SK-N-SH treated with all-trans-retinoic acid at 6 μM for 48 hours (cell line): ENCODE measurements at regions not wholly inside any gene's neighbourhood (a gene's known extent, or its start where the extent isn't known, plus 50 kb on each side); places are given as distances from the start of the nearest gene placed in this dataset.

Experiments used
- ATAC-seq: fragments of 200-7000 bp; cut with Tn5 transposase; 3 replicates; pipeline ENCODE4 v1.9.1; 2020; ENCODE audit warnings: mild to moderate bottlenecking, moderate library complexity
- BACH2 ChIP-seq: fragments of 250-450 bp; sonication (Bioruptor Pico); IDR thresholded peaks from 2 replicates; pipeline ENCODE4 v1.9.0; 2021; ENCODE audit warnings: mild to moderate bottlenecking, borderline replicate concordance
- GLIS3 ChIP-seq: fragments of 250-450 bp; sonication (Bioruptor Pico); IDR thresholded peaks from 2 replicates; pipeline ENCODE4 v1.5.0; 2020; ENCODE audit warnings: mild to moderate bottlenecking, moderate library complexity
- PATZ1 ChIP-seq: fragments of 250-450 bp; sonication (Bioruptor Pico); IDR thresholded peaks from 2 replicates; pipeline ENCODE4 v1.8.0; 2020; ENCODE audit warnings: mild to moderate bottlenecking, moderate library complexity, borderline replicate concordance
- PPARA ChIP-seq: fragments of 250-450 bp; sonication (Bioruptor Pico); IDR thresholded peaks from 2 replicates; pipeline ENCODE4 v1.5.0; 2020; ENCODE audit warnings: mild to moderate bottlenecking, borderline replicate concordance
- SNAI2 ChIP-seq: fragments of 250-450 bp; sonication (Bioruptor Pico); IDR thresholded peaks from 2 replicates; pipeline ENCODE4 v1.5.0; 2020; ENCODE audit warnings: mild to moderate bottlenecking, moderate library complexity
- ZNF70 ChIP-seq: fragments of 450-650 bp; formaldehyde crosslinking; IDR thresholded peaks from 2 replicates; pipeline ENCODE4 v1.5.0; 2020; ENCODE audit warnings: mild to moderate bottlenecking, moderate library complexity
- ZNF8 ChIP-seq: fragments of 450-650 bp; formaldehyde crosslinking; IDR thresholded peaks from 2 replicates; pipeline ENCODE4 v1.5.0; 2020; ENCODE audit warnings: mild to moderate bottlenecking, moderate library complexity
- TF ChIP-seq, protein P1 (sequence below): fragments of 250-450 bp; sonication (Bioruptor Pico); IDR thresholded peaks from 2 replicates; pipeline ENCODE4 v1.5.1; 2020; ENCODE audit warnings: low read depth, mild to moderate bottlenecking, moderate library complexity
- TF ChIP-seq, protein P2 (sequence below): fragments of 250-450 bp; sonication (Bioruptor Pico); IDR thresholded peaks from 2 replicates; pipeline ENCODE4 v1.5.0; 2020; ENCODE audit warnings: mild to moderate bottlenecking, moderate library complexity

- TF ChIP-seq, protein P1, sequence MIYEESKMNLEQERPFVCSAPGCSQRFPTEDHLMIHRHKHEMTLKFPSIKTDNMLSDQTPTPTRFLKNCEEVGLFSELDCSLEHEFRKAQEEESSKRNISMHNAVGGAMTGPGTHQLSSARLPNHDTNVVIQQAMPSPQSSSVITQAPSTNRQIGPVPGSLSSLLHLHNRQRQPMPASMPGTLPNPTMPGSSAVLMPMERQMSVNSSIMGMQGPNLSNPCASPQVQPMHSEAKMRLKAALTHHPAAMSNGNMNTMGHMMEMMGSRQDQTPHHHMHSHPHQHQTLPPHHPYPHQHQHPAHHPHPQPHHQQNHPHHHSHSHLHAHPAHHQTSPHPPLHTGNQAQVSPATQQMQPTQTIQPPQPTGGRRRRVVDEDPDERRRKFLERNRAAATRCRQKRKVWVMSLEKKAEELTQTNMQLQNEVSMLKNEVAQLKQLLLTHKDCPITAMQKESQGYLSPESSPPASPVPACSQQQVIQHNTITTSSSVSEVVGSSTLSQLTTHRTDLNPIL (CRISPR knock-in tag) = no peak
- no peak for TF ChIP-seq ZNF70 (CRISPR knock-in tag)
- TF ChIP-seq ZNF8 (CRISPR knock-in tag) = no peak
- no peak for TF ChIP-seq PPARA
- TF ChIP-seq, protein P2, sequence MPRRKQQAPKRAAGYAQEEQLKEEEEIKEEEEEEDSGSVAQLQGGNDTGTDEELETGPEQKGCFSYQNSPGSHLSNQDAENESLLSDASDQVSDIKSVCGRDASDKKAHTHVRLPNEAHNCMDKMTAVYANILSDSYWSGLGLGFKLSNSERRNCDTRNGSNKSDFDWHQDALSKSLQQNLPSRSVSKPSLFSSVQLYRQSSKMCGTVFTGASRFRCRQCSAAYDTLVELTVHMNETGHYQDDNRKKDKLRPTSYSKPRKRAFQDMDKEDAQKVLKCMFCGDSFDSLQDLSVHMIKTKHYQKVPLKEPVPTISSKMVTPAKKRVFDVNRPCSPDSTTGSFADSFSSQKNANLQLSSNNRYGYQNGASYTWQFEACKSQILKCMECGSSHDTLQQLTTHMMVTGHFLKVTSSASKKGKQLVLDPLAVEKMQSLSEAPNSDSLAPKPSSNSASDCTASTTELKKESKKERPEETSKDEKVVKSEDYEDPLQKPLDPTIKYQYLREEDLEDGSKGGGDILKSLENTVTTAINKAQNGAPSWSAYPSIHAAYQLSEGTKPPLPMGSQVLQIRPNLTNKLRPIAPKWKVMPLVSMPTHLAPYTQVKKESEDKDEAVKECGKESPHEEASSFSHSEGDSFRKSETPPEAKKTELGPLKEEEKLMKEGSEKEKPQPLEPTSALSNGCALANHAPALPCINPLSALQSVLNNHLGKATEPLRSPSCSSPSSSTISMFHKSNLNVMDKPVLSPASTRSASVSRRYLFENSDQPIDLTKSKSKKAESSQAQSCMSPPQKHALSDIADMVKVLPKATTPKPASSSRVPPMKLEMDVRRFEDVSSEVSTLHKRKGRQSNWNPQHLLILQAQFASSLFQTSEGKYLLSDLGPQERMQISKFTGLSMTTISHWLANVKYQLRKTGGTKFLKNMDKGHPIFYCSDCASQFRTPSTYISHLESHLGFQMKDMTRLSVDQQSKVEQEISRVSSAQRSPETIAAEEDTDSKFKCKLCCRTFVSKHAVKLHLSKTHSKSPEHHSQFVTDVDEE (CRISPR knock-in tag) = no peak
- TF ChIP-seq GLIS3 (CRISPR knock-in tag) = no peak
- TF ChIP-seq PATZ1 (CRISPR knock-in tag) = no peak
- no peak for TF ChIP-seq SNAI2 (CRISPR knock-in tag)
- TF ChIP-seq BACH2 (CRISPR knock-in tag) = no peak
- ATAC-seq = no peak
Measured at GRCh38 chr1:101075926-101076325, 50.3 kb upstream of the DPH5 start.
